ENCODE measurements at regions not wholly inside any gene's neighbourhood (a gene's known extent, or its start where the extent isn't known, plus 50 kb on each side); places are given as distances from the start of the nearest gene placed in this dataset.

DNA sequence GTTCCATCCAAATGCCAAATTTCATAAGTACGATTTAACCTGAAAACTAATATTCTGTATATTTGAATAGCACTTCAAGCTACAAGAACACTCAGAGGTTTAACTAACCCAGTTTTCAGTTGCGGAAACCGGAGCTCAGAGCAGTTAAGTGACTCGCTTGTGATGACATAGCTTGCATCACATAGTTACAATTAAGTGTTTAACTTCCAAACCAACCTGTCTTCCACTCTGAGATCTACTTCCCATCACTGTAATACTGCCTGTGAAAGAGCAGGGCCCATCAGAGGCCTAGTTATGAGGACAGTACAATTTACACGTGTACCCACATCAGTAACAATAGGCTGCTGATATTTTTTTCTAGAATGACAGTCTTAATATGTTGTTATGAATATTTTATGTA, 120.3 kb downstream of the MAD2L1 start:
- no peak overlapping the region for H3K27ac ChIP-seq
- no peak for TF ChIP-seq ZFX (IDR thresholded peaks at IDR 0.05)
- TF ChIP-seq, protein P1, sequence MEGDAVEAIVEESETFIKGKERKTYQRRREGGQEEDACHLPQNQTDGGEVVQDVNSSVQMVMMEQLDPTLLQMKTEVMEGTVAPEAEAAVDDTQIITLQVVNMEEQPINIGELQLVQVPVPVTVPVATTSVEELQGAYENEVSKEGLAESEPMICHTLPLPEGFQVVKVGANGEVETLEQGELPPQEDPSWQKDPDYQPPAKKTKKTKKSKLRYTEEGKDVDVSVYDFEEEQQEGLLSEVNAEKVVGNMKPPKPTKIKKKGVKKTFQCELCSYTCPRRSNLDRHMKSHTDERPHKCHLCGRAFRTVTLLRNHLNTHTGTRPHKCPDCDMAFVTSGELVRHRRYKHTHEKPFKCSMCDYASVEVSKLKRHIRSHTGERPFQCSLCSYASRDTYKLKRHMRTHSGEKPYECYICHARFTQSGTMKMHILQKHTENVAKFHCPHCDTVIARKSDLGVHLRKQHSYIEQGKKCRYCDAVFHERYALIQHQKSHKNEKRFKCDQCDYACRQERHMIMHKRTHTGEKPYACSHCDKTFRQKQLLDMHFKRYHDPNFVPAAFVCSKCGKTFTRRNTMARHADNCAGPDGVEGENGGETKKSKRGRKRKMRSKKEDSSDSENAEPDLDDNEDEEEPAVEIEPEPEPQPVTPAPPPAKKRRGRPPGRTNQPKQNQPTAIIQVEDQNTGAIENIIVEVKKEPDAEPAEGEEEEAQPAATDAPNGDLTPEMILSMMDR (conservative IDR thresholded peaks at IDR 0.05): no peak

DNA sequence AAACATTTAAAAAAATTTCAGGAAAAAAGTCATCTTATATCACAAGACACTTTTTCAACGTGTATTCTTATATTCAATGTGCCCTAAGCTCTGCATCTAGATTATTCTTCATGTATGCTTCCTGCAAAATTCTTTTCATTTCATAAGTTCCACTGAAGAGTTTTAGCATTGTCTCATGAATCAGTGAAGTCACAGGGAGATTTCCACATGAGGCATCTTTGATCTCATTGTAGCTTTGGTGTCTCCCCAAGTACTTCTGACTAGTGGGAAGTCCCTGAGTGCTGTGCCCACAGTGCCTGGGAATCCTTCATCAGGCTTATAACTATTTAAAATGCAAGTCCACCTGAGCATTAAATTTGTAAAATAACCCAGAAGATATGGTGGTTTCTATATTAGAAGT, 123.8 kb downstream of the MAD2L1 start:
- TF ChIP-seq, protein P1 (conservative IDR thresholded peaks at IDR 0.05): no peak
- no peak for TF ChIP-seq ZFX (IDR thresholded peaks at IDR 0.05)
- no peak overlapping the region for H3K27ac ChIP-seq

DNA sequence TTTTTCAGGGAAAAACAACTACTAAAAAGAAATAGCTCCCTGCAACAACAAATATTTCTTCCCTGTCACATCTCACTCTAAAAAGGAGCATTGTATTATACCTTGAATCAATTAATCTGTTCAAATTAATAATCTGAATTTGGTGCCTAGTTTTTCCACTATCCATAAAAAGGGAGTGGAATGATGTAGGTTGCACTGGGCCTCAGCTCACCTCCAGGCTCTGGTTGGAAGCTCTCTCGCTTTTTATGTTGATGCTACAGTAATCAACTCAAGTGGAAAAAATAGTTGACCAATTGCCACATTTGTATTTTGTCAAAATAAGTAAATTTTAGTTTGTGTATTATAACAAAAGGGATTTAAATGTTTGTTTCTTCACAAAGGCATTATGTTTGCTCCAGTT, 126.1 kb downstream of the MAD2L1 start:
- TF ChIP-seq ZFX (IDR thresholded peaks at IDR 0.05): no peak
- H3K27ac ChIP-seq: no peak overlapping the region

DNA sequence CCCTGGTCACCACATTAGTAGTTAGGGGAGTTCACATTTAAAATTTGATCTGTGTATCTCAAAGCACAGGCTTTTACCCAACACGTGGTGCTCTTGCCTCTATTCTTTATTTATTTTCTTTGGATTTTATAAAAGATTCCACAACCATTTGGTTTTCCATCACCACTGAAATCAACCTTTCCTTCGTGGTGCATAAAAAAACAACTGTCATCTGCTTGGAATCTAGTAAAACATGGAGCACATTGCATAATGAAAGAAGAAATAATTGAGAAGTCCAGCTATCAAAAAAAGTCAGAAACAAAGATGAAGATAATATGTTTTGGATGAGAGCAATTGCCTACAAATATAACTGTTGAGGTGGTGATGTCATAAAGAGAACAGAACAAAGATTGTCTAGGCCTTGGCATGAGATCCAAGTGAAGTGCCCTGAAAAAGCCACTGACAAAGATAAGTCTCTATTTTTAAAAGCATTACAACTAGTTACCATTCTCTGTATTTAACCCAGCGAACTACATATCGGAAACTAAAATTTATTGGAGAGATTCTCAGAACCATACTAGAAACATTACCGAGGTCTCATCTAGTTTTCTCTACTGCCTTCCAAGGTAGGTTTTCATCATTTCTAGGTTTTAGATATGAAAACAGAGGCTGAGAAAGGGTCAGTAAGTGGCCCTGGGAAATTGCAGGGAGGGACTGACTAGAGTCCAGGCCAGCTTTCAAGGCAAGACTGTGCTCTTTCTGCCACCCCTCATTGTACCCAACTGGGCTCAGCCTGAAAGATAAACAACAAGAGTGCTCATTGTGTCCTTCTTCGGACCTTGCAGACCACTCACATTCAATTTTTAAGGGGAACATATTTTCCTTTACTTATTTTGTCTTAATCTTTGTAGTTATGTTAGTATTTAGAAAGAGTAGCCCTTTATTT, 127.3 kb downstream of the MAD2L1 start:
- no peak for TF ChIP-seq ZFX (IDR thresholded peaks at IDR 0.05)
- TF ChIP-seq, protein P1 (conservative IDR thresholded peaks at IDR 0.05): no peak
- no peak overlapping the region for H3K27ac ChIP-seq

DNA sequence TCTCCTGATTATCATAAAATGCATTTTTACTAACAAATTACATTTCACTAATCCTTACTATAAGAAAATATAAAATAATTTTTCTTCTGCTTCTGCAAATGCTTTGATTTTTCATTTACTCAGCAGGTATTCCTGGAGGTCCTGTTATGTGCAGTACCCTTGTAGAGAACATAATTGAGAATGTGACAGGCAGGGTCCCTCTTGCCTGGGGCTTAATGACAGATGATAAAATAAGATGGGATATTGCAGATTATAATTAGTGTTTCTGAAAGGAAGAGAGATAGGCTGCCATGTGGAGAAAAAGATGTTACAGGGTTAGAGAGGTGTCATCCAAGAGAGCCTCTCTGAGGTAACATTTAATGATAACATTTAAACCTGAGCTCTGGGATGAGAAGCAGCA, 128.9 kb downstream of the MAD2L1 start:
- H3K27ac ChIP-seq: no peak overlapping the region
- no peak for TF ChIP-seq ZFX (IDR thresholded peaks at IDR 0.05)

DNA sequence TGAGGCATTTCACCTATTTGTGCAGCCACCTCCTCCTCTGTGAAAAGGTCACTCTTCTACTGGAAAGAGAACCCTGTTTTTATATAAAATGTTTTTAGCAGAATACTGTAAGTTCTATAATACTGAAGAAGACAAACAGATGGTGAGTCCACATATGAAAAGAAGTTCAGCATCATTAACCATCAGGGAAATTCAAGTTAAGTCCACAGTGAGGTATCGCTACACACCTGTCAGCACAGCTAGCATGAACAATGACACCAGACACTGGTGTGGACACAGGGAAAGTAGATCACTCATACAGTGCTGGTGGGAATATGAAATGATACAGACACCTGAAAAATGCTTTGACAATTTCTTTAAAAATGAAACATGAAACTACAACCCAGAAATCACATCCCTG, 133.0 kb downstream of the MAD2L1 start:
- no peak for TF ChIP-seq ZFX (IDR thresholded peaks at IDR 0.05)
- no peak overlapping the region for H3K27ac ChIP-seq

DNA sequence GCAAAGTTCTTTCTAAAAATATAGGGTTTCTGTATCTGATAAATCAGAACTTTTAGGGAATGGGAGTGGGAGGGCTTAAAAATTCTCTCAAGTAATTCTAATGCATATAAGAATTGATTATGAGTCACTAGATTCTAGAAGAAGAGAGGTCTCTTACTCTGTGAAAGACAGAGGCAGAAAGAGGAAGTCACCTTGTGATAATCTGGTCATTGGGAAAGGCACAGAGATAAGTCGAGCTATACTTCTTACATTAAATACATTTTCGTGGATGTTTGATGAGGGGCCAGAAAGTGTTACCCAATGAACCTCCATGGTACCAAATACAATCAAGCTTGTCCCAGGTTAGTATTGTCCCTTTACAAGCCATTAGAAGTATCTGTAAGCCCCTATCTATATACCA, 134.4 kb downstream of the MAD2L1 start:
- H3K27ac ChIP-seq: no peak overlapping the region
- TF ChIP-seq ZFX (IDR thresholded peaks at IDR 0.05): no peak
- TF ChIP-seq, protein P1 (conservative IDR thresholded peaks at IDR 0.05): no peak

DNA sequence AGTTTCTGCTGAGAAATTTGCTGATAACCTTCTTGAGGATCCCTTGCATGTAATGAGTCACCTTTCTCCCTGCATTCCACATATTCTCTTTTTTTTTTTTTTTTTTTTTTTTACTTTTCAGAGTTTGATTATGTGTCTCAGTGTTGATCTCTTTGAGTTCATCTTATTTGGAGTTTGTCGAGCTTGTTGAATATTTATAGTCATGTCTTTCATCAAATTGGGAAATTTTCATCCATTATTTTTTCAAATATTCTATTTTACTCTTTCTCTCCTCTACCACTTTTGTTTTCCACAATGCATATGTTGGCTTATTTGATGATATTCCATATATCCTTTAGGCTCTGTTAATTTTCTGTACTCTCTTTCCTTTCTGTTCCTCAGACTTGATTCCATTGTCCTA, 136.1 kb downstream of the MAD2L1 start:
- TF ChIP-seq, protein P1 (conservative IDR thresholded peaks at IDR 0.05): no peak
- TF ChIP-seq ZFX (IDR thresholded peaks at IDR 0.05): no peak
- H3K27ac ChIP-seq: no peak overlapping the region

DNA sequence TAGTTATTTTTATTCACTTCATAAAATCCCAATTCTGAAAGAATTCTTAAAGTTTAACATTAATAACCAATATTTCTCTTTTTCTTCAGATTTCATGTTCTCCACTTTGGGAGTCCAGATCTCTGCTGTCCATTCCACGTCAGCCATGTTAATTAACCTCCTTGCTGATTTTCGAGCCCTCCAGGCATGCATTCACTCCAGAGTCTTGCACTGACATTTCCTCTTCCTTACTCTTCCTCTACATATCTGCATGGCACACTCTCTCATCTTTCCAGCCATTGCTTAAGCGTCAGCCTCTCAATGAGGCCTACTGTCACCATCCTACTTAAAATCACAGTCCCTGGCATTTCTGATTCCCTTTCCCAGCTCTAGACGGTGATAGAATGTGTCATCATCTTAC, 144.8 kb downstream of the MAD2L1 start:
- no peak overlapping the region for H3K27ac ChIP-seq
- TF ChIP-seq ZFX (IDR thresholded peaks at IDR 0.05): no peak
- TF ChIP-seq, protein P1 (conservative IDR thresholded peaks at IDR 0.05): no peak
